ENCODE measurements at regions not wholly inside any gene's neighbourhood (a gene's known extent, or its start where the extent isn't known, plus 50 kb on each side); places are given as distances from the start of the nearest gene placed in this dataset.

- TF ChIP-seq EP300 (IDR thresholded peaks at IDR 0.05) (no peak), CTCF (IDR thresholded peaks at IDR 0.05) (no peak), POLR2A (IDR thresholded peaks at IDR 0.05) (no peak)
- WGBS, 2 donors: 60 to 71% methylated on average over 1 of the region's 1 CpG
- Histone ChIP-seq H3K36me3 (no peaks in the 10 kb centered on the region), H3K9me3 (no peaks in the 10 kb centered on the region), H3K27ac (no peak overlapping the region), H3K4me3 (no peak overlapping the region), H3K27me3 (no peaks in the 10 kb centered on the region), H3K4me1 (no peaks in the 10 kb centered on the region)
- no peak for DNase-seq (ENCODE audit: low spot score in 2 of 2)
Measured at GRCh38 chr14:41385797-41386196, 220.9 kb upstream of the LRFN5 start.

GRCh38 chr14:41380017-41380416 is 226.7 kb upstream of the LRFN5 start:
- TF ChIP-seq CTCF (IDR thresholded peaks at IDR 0.05) (no peak), POLR2A (IDR thresholded peaks at IDR 0.05) (no peak), EP300 (IDR thresholded peaks at IDR 0.05) (no peak)
- Histone ChIP-seq H3K4me3 (no peak overlapping the region), H3K4me1 (no peaks in the 10 kb centered on the region), H3K27ac (no peak overlapping the region), H3K36me3 (no peaks in the 10 kb centered on the region), H3K27me3 (no peaks in the 10 kb centered on the region), H3K9me3 (no peaks in the 10 kb centered on the region)
- DNase-seq (ENCODE audit: low spot score in 2 of 2): no peak

GRCh38 chr14:41378526-41378925 is 228.2 kb upstream of the LRFN5 start:
- WGBS, 2 donors: 74 to 85% methylated on average over 2 of the region's 2 CpGs
- Histone ChIP-seq H3K36me3 (no peaks in the 10 kb centered on the region), H3K4me1 (no peaks in the 10 kb centered on the region), H3K27ac (no peak overlapping the region), H3K4me3 (no peak overlapping the region), H3K27me3 (no peaks in the 10 kb centered on the region), H3K9me3 (no peaks in the 10 kb centered on the region)
- TF ChIP-seq CTCF (IDR thresholded peaks at IDR 0.05): no peak
- TF ChIP-seq EP300 (IDR thresholded peaks at IDR 0.05): no peak
- no peak for TF ChIP-seq POLR2A (IDR thresholded peaks at IDR 0.05)
- DNase-seq (ENCODE audit: low spot score in 2 of 2): no peak

- TF ChIP-seq EP300 (IDR thresholded peaks at IDR 0.05) (no peak), POLR2A (IDR thresholded peaks at IDR 0.05) (no peak), CTCF (IDR thresholded peaks at IDR 0.05) (no peak)
- H3K4me3 ChIP-seq: no peak overlapping the region
- no peak for DNase-seq (ENCODE audit: low spot score in 2 of 2)
- no peaks in the 10 kb centered on the region for H3K9me3 ChIP-seq
- no peaks in the 10 kb centered on the region for H3K36me3 ChIP-seq
- no peaks in the 10 kb centered on the region for H3K4me1 ChIP-seq
- H3K27ac ChIP-seq: no peak overlapping the region
- 81% methylated on average over 2 of the region's 2 CpGs for WGBS, 2 donors
- no peaks in the 10 kb centered on the region for H3K27me3 ChIP-seq
Measured at GRCh38 chr14:41377932-41378331, 228.7 kb upstream of the LRFN5 start.

GRCh38 chr14:41374092-41374491 is 232.6 kb upstream of the LRFN5 start:
- TF ChIP-seq POLR2A (IDR thresholded peaks at IDR 0.05) (no peak), EP300 (IDR thresholded peaks at IDR 0.05) (no peak), CTCF (IDR thresholded peaks at IDR 0.05) (no peak)
- no peaks in the 10 kb centered on the region for H3K27me3 ChIP-seq
- no peak overlapping the region for H3K4me3 ChIP-seq
- H3K9me3 ChIP-seq: no peaks in the 10 kb centered on the region
- no peaks in the 10 kb centered on the region for H3K4me1 ChIP-seq
- WGBS, 2 donors: 90% methylated on average over 4 of the region's 4 CpGs
- no peaks in the 10 kb centered on the region for H3K36me3 ChIP-seq
- no peak for DNase-seq (ENCODE audit: low spot score in 2 of 2)
- H3K27ac ChIP-seq: no peak overlapping the region
